Neuronal stem cell (in vitro differentiated cells): ENCODE measurements at regions not wholly inside any gene's neighbourhood (a gene's known extent, or its start where the extent isn't known, plus 50 kb on each side); places are given as distances from the start of the nearest gene placed in this dataset.

Source experiments
- DNase-seq: peaks from one replicate; pipeline ENCODE4 v3.0.0-alpha.2; 2013; ENCODE audit warnings: low spot score
- H2AFZ ChIP-seq: one replicate; pipeline ENCODE4 v1.6.1; 2013; ENCODE audit warnings: mild to moderate bottlenecking, low read length, inconsistent platforms
- H2AK5ac ChIP-seq: 2 replicates; pipeline ENCODE4 v1.6.1; 2013; ENCODE audit warnings: low read depth, mild to moderate bottlenecking, inconsistent platforms, low read length, moderate library complexity, mixed read lengths
- H2BK120ac ChIP-seq: 2 replicates; pipeline ENCODE4 v1.6.1; 2013; ENCODE audit warnings: low read depth, mild to moderate bottlenecking, inconsistent platforms, low read length, moderate library complexity, mixed read lengths
- H2BK12ac ChIP-seq: one replicate; pipeline ENCODE4 v1.6.1; 2013; ENCODE audit warnings: low read length, inconsistent platforms
- H2BK15ac ChIP-seq: 2 replicates; pipeline ENCODE4 v1.6.1; 2013; ENCODE audit warnings: mild to moderate bottlenecking, low read length, inconsistent platforms, mixed read lengths
- H2BK5ac ChIP-seq: one replicate; pipeline ENCODE4 v1.6.1; 2013; ENCODE audit warnings: inconsistent platforms, mild to moderate bottlenecking, low read length, moderate library complexity
- H3K14ac ChIP-seq: one replicate; pipeline ENCODE4 v1.6.1; 2013; ENCODE audit warnings: low read length, inconsistent platforms
- H3K18ac ChIP-seq: 2 replicates; pipeline ENCODE4 v1.6.1; 2013; ENCODE audit warnings: low read length, inconsistent platforms
- H3K23ac ChIP-seq: 2 replicates; pipeline ENCODE4 v1.6.1; 2013; ENCODE audit warnings: low read depth, mild to moderate bottlenecking, mixed read lengths, low read length, inconsistent platforms; ENCODE audit not compliant: poor library complexity
- H3K27ac ChIP-seq: replicated peaks from 3 replicates; pipeline ENCODE4 v1.5.1; 2013; ENCODE audit warnings: low read length, inconsistent platforms
- H3K27me3 ChIP-seq, 3 experiments: 2 replicates each; pipeline ENCODE4 v1.6.1; 2013; ENCODE audit warnings: low read length in 3 of 3, mild to moderate bottlenecking in 2 of 3, inconsistent platforms in 1 of 3, low read depth in 1 of 3, mixed read lengths in 1 of 3, moderate library complexity in 1 of 3; ENCODE audit not compliant: control insufficient read depth in 3 of 3, insufficient read depth in 3 of 3
- H3K36me3 ChIP-seq, 2 donors: replicated peaks in 1 of 2; 2 replicates each; pipeline ENCODE4 v1.6.1; 2013; ENCODE audit warnings: low read length in 2 of 2; ENCODE audit not compliant: control insufficient read depth in 2 of 2, insufficient read depth in 2 of 2
- H3K4ac ChIP-seq: 2 replicates; pipeline ENCODE4 v1.6.1; 2013; ENCODE audit warnings: inconsistent platforms, mild to moderate bottlenecking, low read length, moderate library complexity
- H3K4me1 ChIP-seq, 2 donors: 1 replicate in 1 of 2; 2 replicates in 1 of 2; pipeline ENCODE4 v1.6.1; 2013; ENCODE audit warnings: low read length in 2 of 2, low read depth in 1 of 2; ENCODE audit not compliant: control insufficient read depth in 2 of 2, insufficient read depth in 1 of 2
- H3K4me2 ChIP-seq: one replicate; pipeline ENCODE4 v1.6.1; 2013; ENCODE audit warnings: mild to moderate bottlenecking, low read length, inconsistent platforms; ENCODE audit not compliant: insufficient read depth, poor library complexity, severe bottlenecking
- H3K4me3 ChIP-seq, 2 donors: 2 replicates each; pipeline ENCODE4 v1.5.1; 2013; ENCODE audit warnings: low read length in 2 of 2, mild to moderate bottlenecking in 2 of 2, inconsistent platforms in 1 of 2, moderate library complexity in 1 of 2
- H3K79me1 ChIP-seq: one replicate; pipeline ENCODE4 v1.6.1; 2013; ENCODE audit warnings: low read depth, mild to moderate bottlenecking, inconsistent platforms, low read length, moderate library complexity
- H3K9ac ChIP-seq: one replicate; pipeline ENCODE4 v1.6.1; 2013; ENCODE audit warnings: mild to moderate bottlenecking, low read depth, low read length, inconsistent platforms; ENCODE audit not compliant: poor library complexity
- H3K9me3 ChIP-seq, 2 donors: replicated peaks in 1 of 2; 2 replicates each; pipeline versions ENCODE3 to v1.6.1; 2013; ENCODE audit warnings: low read length in 2 of 2, mild to moderate bottlenecking in 2 of 2, inconsistent platforms in 1 of 2, low read depth in 1 of 2, mixed read lengths in 1 of 2, moderate library complexity in 1 of 2; ENCODE audit not compliant: control insufficient read depth in 2 of 2, insufficient read depth in 1 of 2
- H4K8ac ChIP-seq: one replicate; pipeline ENCODE4 v1.6.1; 2013; ENCODE audit warnings: low read depth, mild to moderate bottlenecking, inconsistent platforms, low read length, moderate library complexity
- H4K91ac ChIP-seq: one replicate; pipeline ENCODE4 v1.6.1; 2013; ENCODE audit warnings: low read length, low read depth, mild to moderate bottlenecking, inconsistent platforms; ENCODE audit not compliant: poor library complexity
- WGBS, 2 donors: extraction: QIAGEN DNeasy Blood & Tissue Kit; methylation state at CpG; one replicate each; pipeline ENCODE4 v1.1.7; 2013; ENCODE audit warnings: missing lambda C conversion rate in 2 of 2, mixed read lengths in 1 of 2; ENCODE audit not compliant: insufficient read length in 2 of 2, insufficient replicate concordance in 1 of 2; ENCODE audit errors: extremely low coverage in 2 of 2; 5-methylcytosine and 5-hydroxymethylcytosine counted together

- Histone ChIP-seq H3K79me1 (no peaks in the 10 kb centered on the region), H3K9ac (no peak overlapping the region), H3K4me3 (no peak overlapping the region), H2BK15ac (no peak overlapping the region), H2BK12ac (no peak overlapping the region), H3K27ac (no peak overlapping the region), H3K27me3 (peaks cover 0 to 7% (median 0%) of the 10 kb centered on the region in 3 experiments), H4K8ac (no peak overlapping the region), H2AFZ (no peak overlapping the region), H3K4me1 (peaks cover 0 to 5% of the 10 kb centered on the region in 2 donors), H3K9me3 (no peaks in the 10 kb centered on the region), H3K23ac (no peak overlapping the region), H2BK5ac (no peak overlapping the region), H3K4me2 (no peak overlapping the region), H4K91ac (no peak overlapping the region), H2BK120ac (no peak overlapping the region), H3K4ac (no peak overlapping the region), H3K18ac (no peak overlapping the region), H2AK5ac (no peak overlapping the region), H3K14ac (no peak overlapping the region), H3K36me3 (no peaks in the 10 kb centered on the region)
- no peak for DNase-seq
- no CpG with 5 or more reads among the region's 1 CpG for WGBS, 2 donors
These were observed 67.7 kb downstream of the NAV1 start for GRCh38 chr1:201606623-201607022.

GRCh38 chr1:201608635-201609395 is 69.9 kb downstream of the NAV1 start:
- Histone ChIP-seq H3K4me3 (no peak overlapping the region), H3K4me2 (no peak overlapping the region), H3K27ac (no peak overlapping the region), H3K18ac (peak overlapping the region; percentile 15), H2BK15ac (no peak overlapping the region), H3K79me1 (no peaks in the 10 kb centered on the region), H3K23ac (no peak overlapping the region), H2BK120ac (no peak overlapping the region), H3K9ac (no peak overlapping the region), H2AFZ (no peak overlapping the region), H4K91ac (peak overlapping the region; percentile 9), H3K4ac (no peak overlapping the region), H2AK5ac (no peak overlapping the region), H3K4me1 (peaks cover 0 to 5% of the 10 kb centered on the region in 2 donors), H3K36me3 (no peaks in the 10 kb centered on the region), H2BK5ac (no peak overlapping the region), H2BK12ac (no peak overlapping the region), H3K27me3 (peaks cover 0 to 15% (median 0%) of the 10 kb centered on the region in 3 experiments), H4K8ac (no peak overlapping the region), H3K14ac (no peak overlapping the region), H3K9me3 (no peaks in the 10 kb centered on the region)
- no peak for DNase-seq
- WGBS, 2 donors, result no CpG with 5 or more reads among the region's 11 CpGs

- no CpG with 5 or more reads among the region's 5 CpGs for WGBS, 2 donors
- Histone ChIP-seq H3K79me1 (no peaks in the 10 kb centered on the region), H3K4me3 (no peak overlapping the region), H2BK5ac (no peak overlapping the region), H2AK5ac (no peak overlapping the region), H3K18ac (no peak overlapping the region), H3K27me3 (peaks cover 0 to 17% (median 0%) of the 10 kb centered on the region in 3 experiments), H3K4ac (no peak overlapping the region), H2BK12ac (no peak overlapping the region), H3K4me1 (peaks cover 0 to 6% of the 10 kb centered on the region in 2 donors), H3K23ac (no peak overlapping the region), H4K8ac (no peak overlapping the region), H4K91ac (no peak overlapping the region), H3K4me2 (no peak overlapping the region), H3K36me3 (no peaks in the 10 kb centered on the region), H2BK120ac (no peak overlapping the region), H2BK15ac (no peak overlapping the region), H3K27ac (no peak overlapping the region), H3K14ac (no peak overlapping the region), H3K9me3 (no peaks in the 10 kb centered on the region), H2AFZ (no peak overlapping the region), H3K9ac (no peak overlapping the region)
- no peak for DNase-seq
These were observed 70.9 kb downstream of the NAV1 start for GRCh38 chr1:201609661-201610318.

- Histone ChIP-seq H3K79me1 (no peaks in the 10 kb centered on the region), H4K91ac (no peak overlapping the region), H2BK12ac (no peak overlapping the region), H3K4me2 (no peak overlapping the region), H3K27me3 (peaks cover 0 to 22% (median 0%) of the 10 kb centered on the region in 3 experiments), H3K14ac (no peak overlapping the region), H2AFZ (no peak overlapping the region), H3K36me3 (no peaks in the 10 kb centered on the region), H3K4ac (no peak overlapping the region), H3K27ac (no peak overlapping the region), H4K8ac (no peak overlapping the region), H3K18ac (peak overlapping the region; percentile 5), H3K9me3 (no peaks in the 10 kb centered on the region), H2AK5ac (no peak overlapping the region), H3K23ac (no peak overlapping the region), H2BK120ac (no peak overlapping the region), H3K4me1 (peaks cover 0 to 6% of the 10 kb centered on the region in 2 donors), H3K4me3 (no peak overlapping the region), H3K9ac (no peak overlapping the region), H2BK5ac (no peak overlapping the region), H2BK15ac (no peak overlapping the region)
- no peak for DNase-seq
- no CpG with 5 or more reads among the region's 3 CpGs for WGBS, 2 donors
These were observed 71.9 kb downstream of the NAV1 start for GRCh38 chr1:201610858-201611257.
